ENCODE measurements at regions not wholly inside any gene's neighbourhood (a gene's known extent, or its start where the extent isn't known, plus 50 kb on each side); places are given as distances from the start of the nearest gene placed in this dataset.

DNA sequence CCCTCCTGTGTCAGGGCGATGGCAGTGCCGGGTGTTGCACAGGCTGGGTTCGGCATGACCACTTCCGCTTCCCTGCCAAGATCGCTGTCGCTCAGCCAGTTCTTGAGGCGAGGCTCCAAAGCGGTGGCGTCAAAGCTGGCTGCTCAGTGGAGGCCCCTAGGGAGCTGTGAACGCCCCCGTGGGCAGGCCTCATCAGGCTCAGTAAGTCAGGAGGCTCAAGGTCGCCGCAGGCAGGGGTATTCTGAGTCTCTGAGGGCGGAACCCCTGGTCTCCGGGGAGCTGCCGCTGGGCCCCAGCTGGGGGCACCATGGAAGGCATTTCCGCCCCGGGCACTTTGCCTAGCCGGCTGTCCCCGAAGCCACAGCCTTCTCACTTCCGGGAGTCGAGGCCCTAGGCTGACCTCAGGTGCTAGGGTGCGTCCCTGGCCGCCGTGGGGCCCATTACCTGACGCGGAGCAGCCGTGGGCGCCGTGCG lies 210.4 kb downstream of the SOCS6 start:
- no peaks in the 10 kb centered on the region for H3K79me2 ChIP-seq
- no peak overlapping the region for H3K4me2 ChIP-seq
- peaks cover 3% of the 10 kb centered on the region for H3K27me3 ChIP-seq
- 88% methylated on average over 29 of the region's 31 CpGs for WGBS (ENCODE audit: low lambda C conversion rate, missing lambda C conversion rate)
- no peak overlapping the region for H2AFZ ChIP-seq
- no peaks in the 10 kb centered on the region for H4K20me1 ChIP-seq (ENCODE audit: insufficient read depth, poor library complexity, severe bottlenecking)
- no peaks in the 10 kb centered on the region for H3K9me2 ChIP-seq (replicated peaks; ENCODE audit: insufficient read depth)
- no peaks in the 10 kb centered on the region for H3K4me1 ChIP-seq (ENCODE audit: insufficient read depth)
- TF ChIP-seq, protein P1, sequence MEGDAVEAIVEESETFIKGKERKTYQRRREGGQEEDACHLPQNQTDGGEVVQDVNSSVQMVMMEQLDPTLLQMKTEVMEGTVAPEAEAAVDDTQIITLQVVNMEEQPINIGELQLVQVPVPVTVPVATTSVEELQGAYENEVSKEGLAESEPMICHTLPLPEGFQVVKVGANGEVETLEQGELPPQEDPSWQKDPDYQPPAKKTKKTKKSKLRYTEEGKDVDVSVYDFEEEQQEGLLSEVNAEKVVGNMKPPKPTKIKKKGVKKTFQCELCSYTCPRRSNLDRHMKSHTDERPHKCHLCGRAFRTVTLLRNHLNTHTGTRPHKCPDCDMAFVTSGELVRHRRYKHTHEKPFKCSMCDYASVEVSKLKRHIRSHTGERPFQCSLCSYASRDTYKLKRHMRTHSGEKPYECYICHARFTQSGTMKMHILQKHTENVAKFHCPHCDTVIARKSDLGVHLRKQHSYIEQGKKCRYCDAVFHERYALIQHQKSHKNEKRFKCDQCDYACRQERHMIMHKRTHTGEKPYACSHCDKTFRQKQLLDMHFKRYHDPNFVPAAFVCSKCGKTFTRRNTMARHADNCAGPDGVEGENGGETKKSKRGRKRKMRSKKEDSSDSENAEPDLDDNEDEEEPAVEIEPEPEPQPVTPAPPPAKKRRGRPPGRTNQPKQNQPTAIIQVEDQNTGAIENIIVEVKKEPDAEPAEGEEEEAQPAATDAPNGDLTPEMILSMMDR (IDR thresholded peaks at IDR 0.05; ENCODE audit: poor library complexity) = no peak
- no peak for TF ChIP-seq EZH2 (IDR thresholded peaks at IDR 0.05; ENCODE audit: borderline replicate concordance)
- no peak for TF ChIP-seq EZH2phosphoT487 (IDR thresholded peaks at IDR 0.05; ENCODE audit: low read depth, severe bottlenecking, unreplicated experiment)
- H3K9me3 ChIP-seq (ENCODE audit: low read depth) = no peaks in the 10 kb centered on the region
- no peak overlapping the region for H3K27ac ChIP-seq
- no peak overlapping the region for H3K4me3 ChIP-seq
- H3K36me3 ChIP-seq (replicated peaks; ENCODE audit: insufficient read depth, low read depth) = no peaks in the 10 kb centered on the region
- no peak for DNase-seq (ENCODE audit: low spot score)

GRCh38 chr18:70496353-70497294 lies 207.8 kb downstream of the SOCS6 start:
- Histone ChIP-seq H3K4me2 (no peak overlapping the region), H3K36me3 (replicated peaks; ENCODE audit: insufficient read depth, low read depth) (no peaks in the 10 kb centered on the region), H3K4me3 (no peak overlapping the region), H3K79me2 (no peaks in the 10 kb centered on the region), H2AFZ (no peak overlapping the region), H3K27me3 (peaks cover 2% of the 10 kb centered on the region), H3K9me3 (ENCODE audit: low read depth) (no peaks in the 10 kb centered on the region), H3K9me2 (replicated peaks; ENCODE audit: insufficient read depth) (no peaks in the 10 kb centered on the region), H3K27ac (no peak overlapping the region), H3K4me1 (ENCODE audit: insufficient read depth) (no peaks in the 10 kb centered on the region), H4K20me1 (ENCODE audit: insufficient read depth, poor library complexity, severe bottlenecking) (no peaks in the 10 kb centered on the region)
- TF ChIP-seq EZH2 (IDR thresholded peaks at IDR 0.05; ENCODE audit: borderline replicate concordance) = no peak
- 71% methylated on average over 8 of the region's 8 CpGs for WGBS (ENCODE audit: low lambda C conversion rate, missing lambda C conversion rate)
- no peak for DNase-seq (ENCODE audit: low spot score)

GRCh38 chr18:70494524-70494923 lies 205.7 kb downstream of the SOCS6 start:
- no peak for TF ChIP-seq EZH2 (IDR thresholded peaks at IDR 0.05; ENCODE audit: borderline replicate concordance)
- TF ChIP-seq, protein P1 (IDR thresholded peaks at IDR 0.05; ENCODE audit: poor library complexity) = no peak
- no peak for TF ChIP-seq EZH2phosphoT487 (IDR thresholded peaks at IDR 0.05; ENCODE audit: low read depth, severe bottlenecking, unreplicated experiment)
- Histone ChIP-seq H2AFZ (no peak overlapping the region), H3K4me1 (ENCODE audit: insufficient read depth) (no peaks in the 10 kb centered on the region), H3K36me3 (replicated peaks; ENCODE audit: insufficient read depth, low read depth) (no peaks in the 10 kb centered on the region), H3K27me3 (no peaks in the 10 kb centered on the region), H3K9me2 (replicated peaks; ENCODE audit: insufficient read depth) (no peaks in the 10 kb centered on the region), H3K4me3 (no peak overlapping the region), H3K4me2 (no peak overlapping the region), H3K79me2 (no peaks in the 10 kb centered on the region), H4K20me1 (ENCODE audit: insufficient read depth, poor library complexity, severe bottlenecking) (no peaks in the 10 kb centered on the region), H3K27ac (no peak overlapping the region), H3K9me3 (ENCODE audit: low read depth) (no peaks in the 10 kb centered on the region)
- no peak for DNase-seq (ENCODE audit: low spot score)
- 94% methylated on average over 2 of the region's 2 CpGs for WGBS (ENCODE audit: low lambda C conversion rate, missing lambda C conversion rate)

- H3K36me3 ChIP-seq (replicated peaks; ENCODE audit: insufficient read depth, low read depth) = no peaks in the 10 kb centered on the region
- H3K27me3 ChIP-seq = no peaks in the 10 kb centered on the region
- no peaks in the 10 kb centered on the region for H3K4me1 ChIP-seq (ENCODE audit: insufficient read depth)
- no peak overlapping the region for H3K4me3 ChIP-seq
- no peaks in the 10 kb centered on the region for H4K20me1 ChIP-seq (ENCODE audit: insufficient read depth, poor library complexity, severe bottlenecking)
- no peak overlapping the region for H2AFZ ChIP-seq
- 86% methylated on average over 9 of the region's 9 CpGs for WGBS (ENCODE audit: low lambda C conversion rate, missing lambda C conversion rate)
- TF ChIP-seq EZH2phosphoT487 (IDR thresholded peaks at IDR 0.05; ENCODE audit: low read depth, severe bottlenecking, unreplicated experiment) (no peak), EZH2 (IDR thresholded peaks at IDR 0.05; ENCODE audit: borderline replicate concordance) (no peak)
- TF ChIP-seq, protein P1 (IDR thresholded peaks at IDR 0.05; ENCODE audit: poor library complexity) = no peak
- no peak overlapping the region for H3K27ac ChIP-seq
- no peaks in the 10 kb centered on the region for H3K79me2 ChIP-seq
- no peak for DNase-seq (ENCODE audit: low spot score)
- no peaks in the 10 kb centered on the region for H3K9me3 ChIP-seq (ENCODE audit: low read depth)
- no peak overlapping the region for H3K4me2 ChIP-seq
- no peaks in the 10 kb centered on the region for H3K9me2 ChIP-seq (replicated peaks; ENCODE audit: insufficient read depth)
These were observed 204.6 kb downstream of the SOCS6 start for GRCh38 chr18:70493461-70493860.
